HG03175 (cell line): ENCODE measurements at regions not wholly inside any gene's neighbourhood (a gene's known extent, or its start where the extent isn't known, plus 50 kb on each side); places are given as distances from the start of the nearest gene placed in this dataset.
A peak's percentile ranks its signal among the peaks of the same experiment; 100 is the strongest.

Experiments used
- ATAC-seq: cut with Tn5 transposase; IDR thresholded peaks from one replicate; pipeline ENCODE4 v1.9.1; 2021; ENCODE audit warnings: mild to moderate bottlenecking, moderate library complexity; ENCODE audit not compliant: unreplicated experiment

DNA sequence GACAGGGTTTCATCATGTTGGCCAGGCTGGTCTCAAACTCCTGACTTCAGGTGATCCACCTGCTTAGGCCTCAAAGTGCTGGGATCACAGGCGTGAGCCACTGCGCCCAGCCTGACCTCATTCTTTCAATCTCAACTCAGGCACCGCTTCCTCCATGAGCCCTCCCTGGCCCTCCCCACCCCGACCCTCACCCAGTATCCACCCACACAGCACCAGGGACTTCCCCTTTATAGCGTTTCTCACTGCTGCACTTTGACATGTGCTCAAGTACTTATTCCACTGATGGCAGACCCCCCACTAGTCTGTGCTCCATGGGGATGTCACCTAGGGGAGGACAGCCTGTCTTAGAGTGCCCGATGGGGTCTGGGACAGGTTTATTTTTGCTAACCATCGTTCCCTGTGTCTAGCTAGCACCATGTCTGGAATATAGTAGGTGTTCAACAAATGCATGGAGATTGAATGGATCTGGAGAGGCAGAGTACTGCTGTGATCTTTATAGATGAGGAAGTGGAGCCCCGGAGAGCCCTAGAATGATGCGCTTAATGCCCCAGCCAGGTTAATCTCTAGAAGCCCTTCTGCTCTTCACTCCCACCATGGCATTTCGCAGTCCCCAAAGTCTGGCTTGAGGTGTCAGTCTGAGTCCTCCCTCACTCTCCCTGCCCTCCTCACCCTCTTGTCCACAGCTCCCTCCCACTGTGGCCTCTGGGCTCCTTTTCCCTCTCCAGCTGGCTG, 258.8 kb downstream of the RPS24 start:
- no peak for ATAC-seq

DNA sequence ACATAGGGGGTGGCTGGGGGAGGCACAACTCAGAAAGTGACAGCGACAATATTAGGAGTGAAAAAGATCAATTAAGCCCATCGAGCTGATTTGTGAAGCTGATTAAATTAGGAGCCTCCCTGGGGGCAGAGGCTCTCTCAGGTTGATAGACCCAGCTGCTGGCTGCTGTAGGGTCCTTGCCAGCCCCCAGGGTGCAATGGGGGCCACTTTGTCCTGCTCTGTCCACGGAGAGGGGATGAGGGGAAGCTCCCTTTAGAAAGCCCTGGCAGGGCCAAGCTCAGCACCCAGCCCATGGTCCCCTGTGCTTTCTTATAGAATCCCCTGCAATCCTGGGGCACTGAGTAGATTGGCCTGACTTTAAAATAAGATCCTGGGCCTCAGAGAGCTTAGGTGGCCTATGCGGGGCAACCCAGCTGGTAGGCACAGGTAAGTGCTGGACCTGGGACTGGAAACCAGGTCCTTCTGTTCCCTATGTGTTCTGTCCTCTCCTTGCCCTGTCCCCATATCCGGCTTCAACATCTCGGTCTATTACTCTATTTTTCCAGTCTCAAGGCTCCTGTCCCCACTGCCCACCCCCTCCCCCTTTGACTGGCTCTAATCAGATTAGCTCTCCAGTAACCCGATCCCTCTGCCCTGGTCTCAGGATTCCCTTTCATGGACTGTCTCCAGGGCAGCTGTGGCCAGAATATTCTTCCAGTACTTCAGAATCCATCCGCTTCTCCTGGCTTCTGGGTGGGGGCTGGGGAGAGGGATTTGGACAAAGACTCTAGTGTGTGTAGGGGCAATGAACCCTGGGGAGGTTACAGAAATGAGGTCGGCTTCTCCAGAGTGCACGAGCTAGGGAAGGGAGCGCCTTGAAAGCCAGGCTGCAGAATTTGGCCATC, 259.6 kb downstream of the RPS24 start:
- no peak for ATAC-seq

DNA sequence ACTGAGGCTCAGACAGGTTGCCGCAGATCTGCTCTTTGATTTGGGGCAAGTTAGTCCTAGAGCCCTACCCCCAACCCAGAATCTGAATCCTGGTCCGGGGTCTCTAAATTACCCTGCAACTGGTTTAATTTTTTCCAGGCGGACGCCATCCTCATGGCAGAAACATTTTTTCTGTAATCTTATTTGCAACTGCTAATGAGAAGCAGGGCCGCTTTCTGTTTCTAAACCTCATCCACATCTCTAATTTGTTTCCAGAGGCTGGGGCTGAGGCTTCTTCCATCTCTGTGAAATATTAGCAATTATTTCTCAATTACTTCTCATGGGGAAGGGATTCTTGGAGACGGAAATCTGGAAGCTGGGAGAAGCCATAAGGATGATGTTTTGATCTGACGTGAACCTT, 261.6 kb downstream of the RPS24 start:
- ATAC-seq: no peak

- ATAC-seq: no peak
These were observed 263.1 kb downstream of the RPS24 start for GRCh38 chr10:78296785-78297184.

DNA sequence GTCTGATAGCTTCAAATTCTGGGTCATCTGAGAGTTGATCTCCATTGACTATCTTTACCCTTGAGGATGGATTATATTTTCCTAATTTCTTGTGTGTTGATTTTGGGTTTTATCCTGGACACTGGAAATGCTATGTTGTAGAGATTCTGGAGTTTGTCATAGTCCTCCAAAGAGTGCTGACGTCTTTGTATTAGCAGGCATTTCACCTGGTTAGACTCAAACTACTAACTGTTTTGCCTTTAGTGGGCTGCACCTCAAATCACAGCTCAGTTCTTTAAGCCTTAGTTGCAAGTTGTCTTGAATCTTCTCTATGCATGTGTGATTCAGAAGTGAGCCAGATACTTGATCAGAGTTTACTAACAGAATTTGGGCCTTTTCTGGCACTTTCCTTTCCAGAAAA, 264.3 kb downstream of the RPS24 start:
- no peak for ATAC-seq

DNA sequence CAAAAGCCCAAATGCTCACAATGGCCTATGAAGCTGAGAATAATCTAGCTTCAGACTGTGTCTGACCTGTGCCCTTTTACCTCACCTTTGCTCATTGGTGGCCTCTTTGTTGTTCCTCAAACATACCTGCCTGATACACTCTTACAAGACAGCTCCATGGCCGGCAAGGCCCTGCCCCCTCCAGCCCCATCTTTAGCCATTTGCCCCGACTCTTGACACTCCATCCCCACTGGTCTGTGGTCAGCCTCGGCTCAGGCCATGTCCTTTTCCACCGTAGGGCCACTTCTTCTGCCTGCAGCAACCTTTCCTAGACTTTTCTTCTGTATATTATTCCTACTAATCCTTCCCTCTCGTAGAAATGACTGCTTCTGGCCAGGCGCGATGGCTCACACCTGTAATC, 265.2 kb downstream of the RPS24 start:
- no peak for ATAC-seq

DNA sequence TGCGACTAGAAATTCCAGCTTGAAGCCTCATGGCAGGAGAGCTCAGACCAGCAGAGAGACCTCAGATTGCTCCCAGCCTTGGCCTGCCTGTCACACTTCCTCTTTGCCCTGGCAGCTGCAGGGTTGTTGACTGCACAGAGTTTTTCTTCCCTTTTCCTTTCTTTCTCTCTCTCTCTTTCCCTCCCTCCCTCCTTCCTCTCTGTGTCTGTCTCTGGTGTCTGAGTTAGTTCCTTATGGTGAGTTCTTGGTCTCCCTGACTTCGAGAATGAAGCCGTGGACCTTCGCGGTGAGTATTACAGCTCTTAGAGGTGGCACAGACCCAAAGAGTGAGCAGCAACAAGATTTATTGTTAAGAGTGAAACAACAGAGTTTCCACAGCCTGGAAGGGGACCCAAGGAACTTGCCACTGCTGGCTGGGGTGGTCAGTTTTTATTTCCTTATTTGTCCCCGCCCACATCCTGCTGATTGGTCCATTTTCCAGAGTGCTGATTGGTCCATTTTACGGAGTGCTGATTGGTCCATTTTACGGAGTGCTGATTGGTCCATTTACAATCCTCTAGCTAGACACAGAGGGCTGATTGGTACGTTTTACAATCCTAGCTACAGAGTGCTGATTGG, 266.3 kb downstream of the RPS24 start:
- ATAC-seq: no peak

- ATAC-seq: no peak
These were observed 266.9 kb downstream of the RPS24 start for GRCh38 chr10:78300526-78300925.

GRCh38 chr10:78301481-78301880, 267.8 kb downstream of the RPS24 start:
- no peak for ATAC-seq

- no peak for ATAC-seq
These were observed 268.5 kb downstream of the RPS24 start for GRCh38 chr10:78301891-78302738.

DNA sequence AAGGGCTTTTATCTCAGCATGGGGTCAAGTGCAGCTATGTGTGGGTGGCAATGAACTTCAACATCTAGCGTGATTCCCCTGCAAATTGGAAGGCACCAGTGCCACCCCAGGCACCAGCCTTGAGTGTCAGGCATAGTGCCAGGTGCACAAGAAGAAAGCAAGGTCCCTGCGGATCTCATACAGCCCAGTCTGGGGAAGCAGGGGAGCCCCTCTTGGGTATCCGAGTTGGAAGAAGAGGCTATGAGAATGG, 269.0 kb downstream of the RPS24 start:
- ATAC-seq: no peak

DNA sequence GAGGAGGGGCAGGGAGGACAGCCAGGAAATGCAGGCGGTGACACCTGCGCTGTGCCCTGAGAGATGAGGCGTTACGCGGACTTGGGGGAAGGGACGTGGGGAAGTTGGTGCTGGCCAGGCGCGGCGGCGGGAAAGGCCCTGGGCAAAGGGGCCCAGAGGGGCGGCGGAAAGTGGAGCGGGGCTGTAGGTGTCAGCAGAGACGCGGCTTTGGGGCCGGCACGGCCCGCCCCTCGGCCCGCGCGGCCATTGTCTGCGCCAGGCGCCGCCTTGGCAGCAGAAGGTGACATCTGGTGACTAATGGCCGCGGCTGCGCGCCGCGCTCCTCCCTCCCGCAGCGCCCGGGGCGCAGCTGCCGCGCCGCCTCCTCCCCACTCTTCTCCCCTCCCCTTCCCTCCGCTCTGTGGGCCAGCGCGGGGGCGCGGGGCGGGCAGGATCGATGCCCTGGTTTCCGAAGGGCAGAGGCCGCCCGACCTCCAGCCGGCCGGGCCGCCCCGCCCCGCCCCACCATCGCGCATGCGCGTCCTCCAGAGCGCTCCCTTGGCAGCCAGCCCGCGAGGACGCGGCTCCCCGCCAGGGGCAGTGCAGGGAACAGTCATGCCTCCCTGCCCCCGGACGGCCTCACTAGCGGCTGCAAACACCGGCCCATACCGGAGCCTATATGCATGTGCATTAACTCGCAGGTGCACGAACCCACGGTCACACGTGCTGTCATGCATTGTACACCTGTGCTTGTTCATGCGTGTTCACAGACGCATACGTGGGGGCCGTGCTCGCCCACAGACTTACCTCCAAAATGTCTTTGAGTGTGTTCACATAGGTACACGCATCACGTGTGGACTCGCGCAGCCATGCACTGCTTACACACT, 269.6 kb downstream of the RPS24 start:
- ATAC-seq: peak; percentile 84

DNA sequence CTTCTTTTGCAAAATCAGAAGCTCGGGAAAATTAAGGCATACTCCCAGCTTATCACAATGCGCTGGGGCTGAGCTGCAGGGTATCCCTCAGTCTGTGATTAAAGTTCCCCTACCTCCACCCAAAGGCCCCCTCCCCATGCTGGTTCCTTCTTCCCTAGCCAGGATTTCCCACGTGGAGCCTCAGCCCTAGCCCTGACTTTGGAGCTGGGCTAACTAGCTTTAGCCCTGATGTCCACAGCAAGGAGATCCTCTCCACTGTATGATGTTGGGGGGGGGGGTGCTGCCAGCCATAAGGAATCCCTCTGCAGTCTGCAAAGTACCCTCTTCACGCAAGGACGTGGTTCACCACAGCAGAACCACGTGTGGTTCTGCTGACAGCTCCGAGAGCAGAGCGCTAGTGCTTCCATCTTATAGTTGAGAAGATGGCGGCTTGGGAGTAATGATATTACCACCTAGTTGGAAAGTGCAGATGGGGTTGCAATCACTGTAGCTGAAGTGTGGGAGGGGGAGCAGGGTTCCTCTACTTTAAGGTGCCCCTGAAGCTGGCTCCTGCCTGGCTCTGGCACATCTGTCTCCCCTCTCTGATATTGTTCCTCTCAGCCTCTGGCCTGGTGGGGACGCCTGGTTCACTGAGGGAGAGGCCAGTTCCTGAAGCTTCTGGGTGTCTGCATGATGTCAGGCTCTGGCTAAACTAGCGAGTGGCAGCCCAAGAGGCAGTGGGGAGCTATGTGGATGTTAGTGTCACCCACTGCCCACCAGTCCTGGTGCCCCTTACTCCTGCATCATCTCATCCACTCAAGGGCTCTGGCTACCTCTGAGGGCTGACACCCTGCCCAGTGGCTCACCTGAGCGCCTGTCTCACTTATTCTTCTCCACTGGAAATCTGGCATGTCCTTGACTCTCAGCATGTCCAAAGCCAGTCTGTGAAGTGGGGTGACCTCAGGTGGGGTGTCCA, 270.7 kb downstream of the RPS24 start:
- no peak for ATAC-seq

DNA sequence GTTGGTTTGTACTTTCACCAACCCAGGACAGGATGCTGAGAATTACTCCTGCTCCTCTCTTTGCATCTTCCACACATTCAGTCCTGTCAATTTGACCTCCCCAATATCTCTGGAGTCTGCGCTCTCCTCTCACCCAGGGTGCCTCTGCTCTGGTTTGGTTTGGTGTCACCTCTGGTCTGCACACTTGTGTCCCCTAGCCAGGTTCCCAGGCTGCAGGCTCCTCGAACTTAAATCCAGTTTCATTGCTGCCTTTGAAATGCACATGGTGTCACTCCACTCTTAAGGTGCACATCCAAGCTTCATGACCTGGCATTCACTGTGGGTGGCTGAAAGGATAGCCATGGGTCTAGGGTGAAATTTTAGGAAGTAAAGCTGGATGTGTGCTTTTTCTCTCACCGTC, 271.6 kb downstream of the RPS24 start:
- ATAC-seq: no peak

- ATAC-seq: no peak
These were observed 272.7 kb downstream of the RPS24 start for GRCh38 chr10:78306358-78306757.

DNA sequence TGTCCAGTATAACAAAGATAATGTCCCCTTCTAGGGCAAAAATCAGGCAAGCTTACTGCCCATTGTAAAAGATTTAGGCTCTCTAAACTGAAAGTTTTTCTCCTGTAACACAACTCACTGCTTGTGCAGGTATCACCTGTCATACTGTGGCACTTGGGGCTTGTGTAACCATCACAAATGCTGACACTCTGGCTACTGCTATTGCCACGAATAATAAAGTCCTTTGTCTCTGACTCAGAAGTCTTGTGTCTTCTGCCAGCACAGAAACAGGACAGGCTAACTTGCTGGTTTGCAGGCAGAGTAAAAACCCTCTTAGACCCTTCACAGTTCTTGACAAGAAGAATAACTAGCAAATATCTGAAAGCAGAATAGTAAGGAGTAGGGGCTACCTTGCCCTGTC, 273.9 kb downstream of the RPS24 start:
- no peak for ATAC-seq

GRCh38 chr10:78309536-78310237, 276.0 kb downstream of the RPS24 start:
- ATAC-seq: no peak

DNA sequence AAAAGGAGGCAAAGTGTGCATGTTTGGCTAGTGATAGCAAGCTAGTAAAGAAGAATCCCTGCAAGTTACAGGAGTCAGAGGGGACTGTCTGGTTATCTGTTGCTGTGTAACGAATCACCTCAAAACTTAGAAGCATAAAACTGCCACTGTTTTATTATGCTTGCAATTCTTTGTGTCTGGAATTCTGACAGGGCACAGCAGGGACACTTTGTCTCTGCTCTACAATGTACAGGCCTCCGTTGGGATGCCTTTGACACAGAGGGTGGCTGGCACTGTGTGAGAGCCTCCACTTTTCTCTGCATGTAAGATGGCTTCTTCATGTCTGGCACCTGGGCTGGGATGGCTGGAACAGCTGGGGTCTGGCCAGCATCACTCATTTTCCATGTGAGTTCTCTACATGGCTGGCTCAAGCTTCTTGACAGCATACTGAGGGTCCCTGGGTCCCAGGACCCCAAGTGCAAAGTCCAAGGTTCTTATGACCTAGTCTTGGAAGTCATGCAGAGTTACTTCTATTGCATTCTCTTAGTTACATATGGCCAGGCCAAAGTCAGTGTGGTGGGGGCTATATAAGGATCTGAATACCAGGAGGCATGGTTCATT, 276.9 kb downstream of the RPS24 start:
- ATAC-seq: no peak
